GM21528 (cell line): ENCODE measurements at regions not wholly inside any gene's neighbourhood (a gene's known extent, or its start where the extent isn't known, plus 50 kb on each side); places are given as distances from the start of the nearest gene placed in this dataset.
"Not testable (repeated sequence)": the region's sequence is repeated elsewhere in the genome, so short reads cannot be mapped to it uniquely, and the experiment has no call there.

Source experiments
- ATAC-seq: cut with Tn5 transposase; IDR thresholded peaks from one replicate; pipeline ENCODE4 v1.9.1; 2021; ENCODE audit warnings: mild to moderate bottlenecking, moderate library complexity; ENCODE audit not compliant: unreplicated experiment, low FRiP score

- ATAC-seq, result no peak
These were observed 134.5 kb downstream of the PPP1R3A start for GRCh38 chr7:113784316-113784715.

GRCh38 chr7:113783403-113783802, 135.4 kb downstream of the PPP1R3A start:
- ATAC-seq, result no peak

GRCh38 chr7:113775804-113776203, 143.0 kb downstream of the PPP1R3A start:
- ATAC-seq, result no peak

GRCh38 chr7:113775401-113775800, 143.4 kb downstream of the PPP1R3A start:
- ATAC-seq, result no peak

- peak; percentile 91 for ATAC-seq
These were observed 144.5 kb downstream of the PPP1R3A start for GRCh38 chr7:113774182-113774807.

- no peak for ATAC-seq
These were observed 148.6 kb downstream of the PPP1R3A start for GRCh38 chr7:113770146-113770738.

- ATAC-seq, result no peak
These were observed 150.4 kb downstream of the PPP1R3A start for GRCh38 chr7:113768387-113768786.

GRCh38 chr7:113764401-113765035, 154.3 kb downstream of the PPP1R3A start:
- ATAC-seq, result no peak

- no peak for ATAC-seq
These were observed 155.6 kb downstream of the PPP1R3A start for GRCh38 chr7:113763226-113763625.

GRCh38 chr7:113756250-113756649, 162.6 kb downstream of the PPP1R3A start:
- no peak for ATAC-seq

GRCh38 chr7:113752689-113753088, 166.1 kb downstream of the PPP1R3A start:
- ATAC-seq, result no peak

- no peak for ATAC-seq
These were observed 166.5 kb downstream of the PPP1R3A start for GRCh38 chr7:113752289-113752688.

- ATAC-seq, result no peak
These were observed 167.3 kb downstream of the PPP1R3A start for GRCh38 chr7:113751547-113751946.

- ATAC-seq, result not testable (repeated sequence)
These were observed 170.4 kb downstream of the PPP1R3A start for GRCh38 chr7:113748385-113748784.

GRCh38 chr7:113742946-113743431, 175.8 kb downstream of the PPP1R3A start:
- ATAC-seq, result not testable (repeated sequence)

GRCh38 chr7:113742377-113742776, 176.4 kb downstream of the PPP1R3A start:
- no peak for ATAC-seq

GRCh38 chr7:113731571-113731970, 187.2 kb downstream of the PPP1R3A start:
- no peak for ATAC-seq

- no peak for ATAC-seq
These were observed 188.4 kb downstream of the PPP1R3A start for GRCh38 chr7:113730309-113730955.

GRCh38 chr7:113727486-113727885, 191.3 kb downstream of the PPP1R3A start:
- no peak for ATAC-seq

- no peak for ATAC-seq
These were observed 196.8 kb downstream of the PPP1R3A start for GRCh38 chr7:113722006-113722405.

- ATAC-seq, result no peak
These were observed 201.1 kb downstream of the PPP1R3A start for GRCh38 chr7:113717739-113718138.
